HFFc6 (cell line): ENCODE measurements at regions not wholly inside any gene's neighbourhood (a gene's known extent, or its start where the extent isn't known, plus 50 kb on each side); places are given as distances from the start of the nearest gene placed in this dataset.

Source experiments
- DNase-seq: peaks from one replicate; pipeline ENCODE4 v3.0.0-alpha.2; 2018
- H3K27ac Mint-ChIP-seq: 2 replicates; pipeline ENCODE4 v1.8.0; 2020; ENCODE audit warnings: mild to moderate bottlenecking, mixed read lengths
- H3K27me3 Mint-ChIP-seq: 2 replicates; pipeline ENCODE4 v1.8.0; 2021; ENCODE audit warnings: mild to moderate bottlenecking, moderate library complexity, mixed read lengths; ENCODE audit not compliant: insufficient read depth
- H3K36me3 Mint-ChIP-seq: 2 replicates; pipeline ENCODE4 v1.8.0; 2021; ENCODE audit warnings: low read depth, mixed read lengths
- H3K4me1 Mint-ChIP-seq: 2 replicates; pipeline ENCODE4 v1.8.0; 2020; ENCODE audit warnings: low read depth, mixed read lengths
- H3K4me3 Mint-ChIP-seq: 2 replicates; pipeline ENCODE4 v1.8.0; 2020; ENCODE audit warnings: mild to moderate bottlenecking, moderate library complexity, mixed read lengths
- H3K9me3 Mint-ChIP-seq: 2 replicates; pipeline ENCODE4 v1.8.0; 2020; ENCODE audit warnings: mild to moderate bottlenecking, mixed read lengths
- CTCF ChIP-seq: fragments of 200-600 bp; sonication (generic); IDR thresholded peaks from 2 replicates; pipeline ENCODE4 v1.5.0; 2021; ENCODE audit warnings: antibody characterized with exemption, mild to moderate bottlenecking

- no peak overlapping the region for H3K4me3 Mint-ChIP-seq
- H3K9me3 Mint-ChIP-seq, result no peaks in the 10 kb centered on the region
- TF ChIP-seq CTCF, result no peak
- DNase-seq, result no peak
- peaks cover 11% of the 10 kb centered on the region for H3K4me1 Mint-ChIP-seq
- H3K36me3 Mint-ChIP-seq, result no peaks in the 10 kb centered on the region
- H3K27ac Mint-ChIP-seq, result no peak overlapping the region
- H3K27me3 Mint-ChIP-seq, result peaks cover 11% of the 10 kb centered on the region
Measured at GRCh38 chr15:29880886-29881285, 58.6 kb upstream of the TJP1 start.

- no peak for DNase-seq
- Mint-ChIP-seq H3K4me1 (peaks cover 11% of the 10 kb centered on the region), H3K9me3 (no peaks in the 10 kb centered on the region), H3K36me3 (no peaks in the 10 kb centered on the region), H3K27me3 (peaks cover 11% of the 10 kb centered on the region), H3K4me3 (no peak overlapping the region), H3K27ac (no peak overlapping the region)
- TF ChIP-seq CTCF, result no peak
Measured at GRCh38 chr15:29880341-29880740, 58.1 kb upstream of the TJP1 start.

GRCh38 chr15:29874977-29875376 lies 52.7 kb upstream of the TJP1 start:
- no peak overlapping the region for H3K27ac Mint-ChIP-seq
- no peak for TF ChIP-seq CTCF
- no peak for DNase-seq
- H3K4me3 Mint-ChIP-seq, result no peak overlapping the region
- H3K27me3 Mint-ChIP-seq, result peaks cover 18% of the 10 kb centered on the region
- no peaks in the 10 kb centered on the region for H3K36me3 Mint-ChIP-seq
- peaks cover 9% of the 10 kb centered on the region; the same call in 1 of the 2 replicates for H3K4me1 Mint-ChIP-seq
- H3K9me3 Mint-ChIP-seq, result no peaks in the 10 kb centered on the region

GRCh38 chr15:29873947-29874411 lies 51.7 kb upstream of the TJP1 start:
- no peak overlapping the region for H3K4me3 Mint-ChIP-seq
- no peak for DNase-seq
- H3K9me3 Mint-ChIP-seq, result no peaks in the 10 kb centered on the region
- no peaks in the 10 kb centered on the region for H3K36me3 Mint-ChIP-seq
- H3K27ac Mint-ChIP-seq, result no peak overlapping the region
- TF ChIP-seq CTCF, result no peak
- peaks cover 15% of the 10 kb centered on the region for H3K27me3 Mint-ChIP-seq
- peaks cover 9% of the 10 kb centered on the region; the same call in 1 of the 2 replicates for H3K4me1 Mint-ChIP-seq

GRCh38 chr15:29873264-29873663 lies 51.0 kb upstream of the TJP1 start:
- H3K4me1 Mint-ChIP-seq, result peaks cover 9% of the 10 kb centered on the region; the same call in 1 of the 2 replicates
- DNase-seq, result no peak
- TF ChIP-seq CTCF, result no peak
- H3K27me3 Mint-ChIP-seq, result peaks cover 10% of the 10 kb centered on the region
- no peak overlapping the region for H3K27ac Mint-ChIP-seq
- H3K36me3 Mint-ChIP-seq, result no peaks in the 10 kb centered on the region
- no peaks in the 10 kb centered on the region for H3K9me3 Mint-ChIP-seq
- H3K4me3 Mint-ChIP-seq, result no peak overlapping the region

- H3K4me1 Mint-ChIP-seq, result peaks cover 9% of the 10 kb centered on the region; the same call in 1 of the 2 replicates
- H3K27me3 Mint-ChIP-seq, result peaks cover 7% of the 10 kb centered on the region
- H3K4me3 Mint-ChIP-seq, result no peak overlapping the region
- H3K9me3 Mint-ChIP-seq, result no peaks in the 10 kb centered on the region
- no peak for TF ChIP-seq CTCF
- H3K36me3 Mint-ChIP-seq, result no peaks in the 10 kb centered on the region
- H3K27ac Mint-ChIP-seq, result no peak overlapping the region
- DNase-seq, result no peak
Measured at GRCh38 chr15:29872716-29873115, 50.4 kb upstream of the TJP1 start.
